Neural crest cell (in vitro differentiated cells): ENCODE measurements at regions not wholly inside any gene's neighbourhood (a gene's known extent, or its start where the extent isn't known, plus 50 kb on each side); places are given as distances from the start of the nearest gene placed in this dataset.
"Not testable (repeated sequence)": the region's sequence is repeated elsewhere in the genome, so short reads cannot be mapped to it uniquely, and the experiment has no call there.

Source experiments
- DNase-seq: peaks from one replicate; pipeline ENCODE4 v3.0.0; 2021; ENCODE audit warnings: low read depth, mixed read lengths, low spot score
- H3K27ac Mint-ChIP-seq: one replicate; pipeline ENCODE4 v1.8.0; 2021; ENCODE audit warnings: mild to moderate bottlenecking, mixed read lengths; ENCODE audit not compliant: unreplicated experiment
- H3K27me3 Mint-ChIP-seq: 2 replicates; pipeline ENCODE4 v1.8.0; 2021; ENCODE audit warnings: low read depth, mild to moderate bottlenecking, mixed read lengths
- H3K36me3 Mint-ChIP-seq: 2 replicates; pipeline ENCODE4 v1.8.0; 2021; ENCODE audit warnings: low read depth, mild to moderate bottlenecking, mixed read lengths
- H3K4me1 Mint-ChIP-seq: 2 replicates; pipeline ENCODE4 v1.8.0; 2021; ENCODE audit warnings: mixed read lengths
- H3K4me3 Mint-ChIP-seq: one replicate; pipeline ENCODE4 v1.8.0; 2021; ENCODE audit warnings: mild to moderate bottlenecking, mixed read lengths
- H3K9me3 Mint-ChIP-seq: 2 replicates; pipeline ENCODE4 v1.8.0; 2021; ENCODE audit warnings: mixed read lengths
- TF ChIP-seq, protein P1 (sequence below): fragments of 200-600 bp; sonication (generic); conservative IDR thresholded peaks from 2 replicates; pipeline ENCODE4 v1.5.0; 2021; ENCODE audit warnings: antibody characterized with exemption, mild to moderate bottlenecking

DNA sequence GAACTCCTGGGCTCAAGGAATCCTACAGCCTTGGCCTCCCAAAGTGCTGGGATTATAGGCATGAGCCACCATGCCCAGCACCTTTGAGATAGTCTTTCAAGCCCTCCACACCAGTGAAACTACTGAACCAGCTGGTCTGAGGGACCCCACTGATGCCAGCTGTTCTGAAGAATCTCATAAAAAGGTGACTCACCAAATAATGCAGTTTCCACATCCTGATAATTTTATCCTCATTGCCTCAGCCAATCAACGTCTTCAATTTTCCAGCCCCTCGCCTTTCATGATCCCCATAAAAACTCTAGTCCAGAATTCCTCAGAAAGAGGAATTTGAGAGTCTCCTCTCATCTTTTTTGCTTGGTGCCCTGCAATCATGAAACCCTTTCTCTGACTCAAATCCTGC lies 1691.6 kb upstream of the LRRTM3 start:
- H3K4me3 Mint-ChIP-seq, result no peak overlapping the region
- H3K4me1 Mint-ChIP-seq, result no peaks in the 10 kb centered on the region
- TF ChIP-seq, protein P1, sequence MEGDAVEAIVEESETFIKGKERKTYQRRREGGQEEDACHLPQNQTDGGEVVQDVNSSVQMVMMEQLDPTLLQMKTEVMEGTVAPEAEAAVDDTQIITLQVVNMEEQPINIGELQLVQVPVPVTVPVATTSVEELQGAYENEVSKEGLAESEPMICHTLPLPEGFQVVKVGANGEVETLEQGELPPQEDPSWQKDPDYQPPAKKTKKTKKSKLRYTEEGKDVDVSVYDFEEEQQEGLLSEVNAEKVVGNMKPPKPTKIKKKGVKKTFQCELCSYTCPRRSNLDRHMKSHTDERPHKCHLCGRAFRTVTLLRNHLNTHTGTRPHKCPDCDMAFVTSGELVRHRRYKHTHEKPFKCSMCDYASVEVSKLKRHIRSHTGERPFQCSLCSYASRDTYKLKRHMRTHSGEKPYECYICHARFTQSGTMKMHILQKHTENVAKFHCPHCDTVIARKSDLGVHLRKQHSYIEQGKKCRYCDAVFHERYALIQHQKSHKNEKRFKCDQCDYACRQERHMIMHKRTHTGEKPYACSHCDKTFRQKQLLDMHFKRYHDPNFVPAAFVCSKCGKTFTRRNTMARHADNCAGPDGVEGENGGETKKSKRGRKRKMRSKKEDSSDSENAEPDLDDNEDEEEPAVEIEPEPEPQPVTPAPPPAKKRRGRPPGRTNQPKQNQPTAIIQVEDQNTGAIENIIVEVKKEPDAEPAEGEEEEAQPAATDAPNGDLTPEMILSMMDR, result no peak
- DNase-seq, result no peak
- H3K27me3 Mint-ChIP-seq, result no peaks in the 10 kb centered on the region
- H3K27ac Mint-ChIP-seq, result no peak overlapping the region
- H3K36me3 Mint-ChIP-seq, result no peaks in the 10 kb centered on the region
- H3K9me3 Mint-ChIP-seq, result no peaks in the 10 kb centered on the region

DNA sequence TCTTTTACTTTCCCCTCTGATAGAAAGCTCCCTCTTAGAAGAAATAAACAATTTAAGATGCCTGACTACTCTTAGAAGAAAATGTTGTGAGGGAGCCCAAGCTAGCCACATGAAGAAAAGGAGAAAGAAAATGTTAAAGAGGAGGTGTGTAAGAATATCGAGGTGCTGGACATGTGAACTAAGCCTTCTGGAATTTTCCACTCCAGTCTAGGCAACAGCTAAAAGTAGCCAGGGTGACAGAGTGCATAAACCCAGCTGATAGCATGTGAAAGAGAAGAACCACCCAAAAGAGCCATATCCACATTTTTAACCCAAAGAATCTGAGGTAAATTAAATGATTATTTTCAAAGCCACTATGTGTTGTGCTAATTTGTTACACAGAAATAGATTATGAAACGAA lies 1690.6 kb upstream of the LRRTM3 start:
- TF ChIP-seq, protein P1, result no peak
- no peak overlapping the region for H3K4me3 Mint-ChIP-seq
- H3K9me3 Mint-ChIP-seq, result no peaks in the 10 kb centered on the region
- H3K4me1 Mint-ChIP-seq, result no peaks in the 10 kb centered on the region
- no peaks in the 10 kb centered on the region for H3K27me3 Mint-ChIP-seq
- H3K36me3 Mint-ChIP-seq, result no peaks in the 10 kb centered on the region
- no peak overlapping the region for H3K27ac Mint-ChIP-seq
- no peak for DNase-seq

DNA sequence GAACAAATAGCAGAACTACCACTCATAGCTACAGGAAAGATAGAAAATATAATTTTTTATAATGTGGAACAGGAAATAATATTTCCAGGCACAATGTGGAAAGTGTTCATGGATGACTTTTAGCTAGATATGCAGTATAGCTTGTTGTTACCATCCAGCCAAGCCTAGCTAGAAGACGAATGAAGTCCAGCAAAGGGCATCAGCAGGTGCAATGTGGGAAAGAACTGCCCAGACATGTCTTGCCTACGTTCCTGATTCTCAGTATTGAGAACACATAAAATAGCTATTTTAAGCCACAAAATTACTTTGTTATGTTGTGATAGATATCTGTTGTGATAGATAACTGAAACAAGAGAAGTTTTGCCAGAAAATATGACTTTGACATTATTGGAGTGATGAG lies 1690.0 kb upstream of the LRRTM3 start:
- Mint-ChIP-seq H3K4me3 (no peak overlapping the region), H3K4me1 (no peaks in the 10 kb centered on the region), H3K36me3 (no peaks in the 10 kb centered on the region), H3K27ac (no peak overlapping the region), H3K27me3 (no peaks in the 10 kb centered on the region), H3K9me3 (no peaks in the 10 kb centered on the region)
- DNase-seq, result no peak
- TF ChIP-seq, protein P1, result no peak

DNA sequence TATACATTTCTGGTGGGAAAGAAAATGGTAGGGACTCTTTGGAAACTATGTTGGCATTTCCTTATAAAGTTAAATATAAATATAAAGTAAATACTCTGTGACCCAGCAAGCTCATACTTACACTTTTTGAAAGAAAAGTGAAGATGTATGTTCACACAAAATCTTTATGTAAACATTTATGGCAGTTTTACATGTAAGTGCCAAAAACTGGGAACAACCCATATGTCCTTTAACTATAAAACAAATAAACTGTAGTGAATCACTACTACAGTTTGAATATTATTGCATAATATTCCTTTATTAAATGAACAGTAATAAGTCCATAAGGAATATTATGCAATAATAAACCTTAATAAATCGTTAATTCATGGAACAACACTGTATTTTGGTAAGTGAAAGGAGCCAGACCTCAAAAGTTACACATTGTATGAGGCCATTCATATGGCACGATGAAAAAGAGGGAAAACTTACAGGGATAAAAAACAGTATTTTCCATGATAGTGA lies 1660.3 kb upstream of the LRRTM3 start:
- no peak overlapping the region for H3K4me3 Mint-ChIP-seq
- H3K27ac Mint-ChIP-seq, result no peak overlapping the region
- DNase-seq, result no peak
- H3K4me1 Mint-ChIP-seq, result no peaks in the 10 kb centered on the region
- TF ChIP-seq, protein P1, result no peak
- no peaks in the 10 kb centered on the region for H3K27me3 Mint-ChIP-seq
- peaks cover 7% of the 10 kb centered on the region for H3K9me3 Mint-ChIP-seq
- no peaks in the 10 kb centered on the region for H3K36me3 Mint-ChIP-seq

DNA sequence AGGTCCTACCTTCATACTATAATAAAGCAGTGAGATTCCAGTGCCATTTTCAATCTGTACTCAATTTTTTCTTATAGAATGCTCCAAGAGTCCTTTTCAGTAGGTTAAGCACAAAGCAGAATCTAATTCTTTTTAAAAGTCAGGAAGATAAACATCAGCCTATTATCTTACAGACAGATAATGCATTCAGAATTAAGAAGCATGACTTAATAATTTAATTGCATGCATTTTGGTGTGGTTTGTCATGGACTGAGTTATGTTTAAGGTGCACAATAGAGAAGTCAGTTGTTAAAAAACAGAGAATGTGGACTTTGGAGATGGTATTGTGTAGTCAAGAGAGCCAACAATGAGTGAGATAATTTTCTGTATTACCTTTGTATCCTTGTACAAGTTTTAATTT lies 1656.3 kb upstream of the LRRTM3 start:
- peak overlapping the region; percentile 27 for H3K27ac Mint-ChIP-seq
- not testable (repeated sequence) for H3K9me3 Mint-ChIP-seq, DNase-seq, H3K27me3 Mint-ChIP-seq, H3K36me3 Mint-ChIP-seq, H3K4me1 Mint-ChIP-seq, H3K4me3 Mint-ChIP-seq

DNA sequence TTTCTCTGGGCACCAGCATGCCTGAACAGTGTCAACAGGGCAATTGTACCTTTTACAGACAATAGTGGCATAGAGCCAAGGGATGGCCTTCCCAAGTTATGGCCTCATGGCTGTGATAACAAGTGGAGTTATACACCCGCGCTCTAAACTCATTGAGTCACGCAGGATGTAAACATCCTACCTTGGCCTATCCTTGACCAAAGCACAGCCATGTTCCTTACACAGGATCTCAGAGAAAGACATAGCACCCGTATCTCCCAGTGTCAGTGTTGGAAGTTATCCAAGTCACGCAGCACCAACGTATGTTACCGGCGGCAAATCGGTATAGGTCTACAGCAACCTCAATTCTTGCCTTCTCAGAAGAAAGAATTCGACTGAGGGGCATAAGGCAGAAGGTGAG lies 1654.9 kb upstream of the LRRTM3 start:
- Mint-ChIP-seq H3K9me3 (no peaks in the 10 kb centered on the region), H3K4me3 (no peak overlapping the region), H3K27ac (no peak overlapping the region), H3K27me3 (no peaks in the 10 kb centered on the region), H3K4me1 (no peaks in the 10 kb centered on the region), H3K36me3 (no peaks in the 10 kb centered on the region)
- TF ChIP-seq, protein P1, result no peak
- DNase-seq, result no peak
